ENCODE measurements at regions not wholly inside any gene's neighbourhood (a gene's known extent, or its start where the extent isn't known, plus 50 kb on each side); places are given as distances from the start of the nearest gene placed in this dataset.

DNA sequence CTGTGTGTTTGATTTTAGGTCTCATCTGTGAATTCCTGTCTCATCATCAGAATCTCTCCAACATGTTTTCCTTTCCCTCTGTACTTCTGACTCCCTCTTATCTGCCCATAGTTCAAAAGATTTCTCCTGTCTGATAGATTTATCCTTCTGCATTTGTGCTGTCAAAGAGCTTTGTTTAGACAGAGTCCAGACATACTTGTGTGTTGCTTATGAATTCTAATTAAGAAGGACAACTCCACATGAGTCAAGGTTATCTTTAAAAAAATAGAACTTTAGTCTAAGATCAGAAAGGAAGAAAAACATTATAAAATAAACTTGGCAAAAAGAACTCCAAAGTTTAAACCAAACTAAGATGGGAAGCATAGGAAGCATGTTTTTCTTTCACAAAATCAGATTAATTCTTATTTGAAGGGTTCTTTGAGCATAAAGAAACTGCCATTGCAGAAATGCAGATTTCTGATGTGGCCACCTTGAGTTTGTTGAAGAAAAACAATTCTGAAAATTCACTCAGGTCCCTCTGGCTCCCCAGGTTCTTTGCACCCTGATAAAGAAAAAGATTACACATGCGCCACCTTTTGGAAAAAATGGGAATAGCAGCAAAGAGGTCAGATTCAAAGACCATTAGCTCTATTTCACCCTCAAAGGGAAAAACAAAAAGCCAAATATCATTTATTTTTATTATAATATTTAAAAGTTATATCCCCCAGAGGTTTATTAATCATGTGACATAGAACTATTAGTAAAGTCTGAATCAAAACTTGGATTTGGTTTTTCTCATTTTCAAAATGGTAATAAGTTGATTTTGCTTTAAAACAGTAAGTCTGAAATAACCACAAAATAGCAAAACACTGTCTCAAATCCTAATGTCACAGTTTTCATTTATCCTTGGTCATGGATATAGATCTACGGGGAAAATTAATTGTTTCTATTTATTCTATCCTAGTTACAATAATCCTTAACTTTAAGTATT lies 143.7 kb upstream of the DCN start:
- no peak for DNase-seq (ENCODE audit: low read depth, low spot score)
- no peak overlapping the region for H3K27ac ChIP-seq

GRCh38 chr12:91320999-91321398 lies 138.4 kb upstream of the DCN start:
- H3K27ac ChIP-seq: no peak overlapping the region
- DNase-seq (ENCODE audit: low read depth, low spot score): no peak

- no peak for DNase-seq (ENCODE audit: low read depth, low spot score)
- H3K27ac ChIP-seq: no peak overlapping the region
These were observed 136.6 kb upstream of the DCN start for GRCh38 chr12:91319071-91319760.

GRCh38 chr12:91317306-91317705 lies 134.7 kb upstream of the DCN start:
- no peak overlapping the region for H3K27ac ChIP-seq
- DNase-seq (ENCODE audit: low read depth, low spot score): no peak

GRCh38 chr12:91316907-91317269 lies 134.3 kb upstream of the DCN start:
- no peak overlapping the region for H3K27ac ChIP-seq
- DNase-seq (ENCODE audit: low read depth, low spot score): no peak

DNA sequence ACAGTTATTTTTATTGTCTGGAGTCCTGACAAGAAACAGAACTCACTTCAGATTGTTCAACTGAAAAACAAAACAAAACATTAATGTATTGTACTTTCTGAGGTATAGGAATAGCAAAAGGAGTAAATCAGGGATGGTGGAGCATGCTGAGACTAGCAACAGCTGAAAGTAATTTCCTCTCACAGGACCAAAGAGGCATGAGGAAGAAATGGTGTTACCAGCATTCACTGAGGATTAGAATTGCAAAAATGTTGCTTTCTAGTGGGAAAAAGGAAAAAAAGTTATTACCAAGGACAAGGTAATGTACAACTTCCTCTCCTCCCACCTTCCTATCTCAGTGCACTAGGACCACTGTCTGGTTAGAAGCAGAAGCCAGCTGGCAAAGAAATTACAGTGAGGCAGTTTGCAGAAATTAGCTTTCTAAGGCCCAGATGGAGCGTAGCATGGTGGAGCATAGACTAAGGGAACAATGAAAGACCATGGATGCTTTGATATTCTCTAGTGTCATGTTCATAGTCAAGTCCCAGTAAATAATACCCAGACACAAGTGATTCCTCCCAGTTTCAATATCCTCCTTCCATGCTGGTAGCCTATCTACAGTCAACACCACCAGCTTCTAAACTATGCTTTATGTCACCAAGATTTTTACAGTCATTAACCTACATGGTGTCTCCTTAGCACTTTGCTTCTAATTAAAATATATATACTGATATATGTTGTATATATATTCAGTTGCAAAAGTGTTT lies 133.7 kb upstream of the DCN start:
- DNase-seq (ENCODE audit: low read depth, low spot score): no peak
- no peak overlapping the region for H3K27ac ChIP-seq

DNA sequence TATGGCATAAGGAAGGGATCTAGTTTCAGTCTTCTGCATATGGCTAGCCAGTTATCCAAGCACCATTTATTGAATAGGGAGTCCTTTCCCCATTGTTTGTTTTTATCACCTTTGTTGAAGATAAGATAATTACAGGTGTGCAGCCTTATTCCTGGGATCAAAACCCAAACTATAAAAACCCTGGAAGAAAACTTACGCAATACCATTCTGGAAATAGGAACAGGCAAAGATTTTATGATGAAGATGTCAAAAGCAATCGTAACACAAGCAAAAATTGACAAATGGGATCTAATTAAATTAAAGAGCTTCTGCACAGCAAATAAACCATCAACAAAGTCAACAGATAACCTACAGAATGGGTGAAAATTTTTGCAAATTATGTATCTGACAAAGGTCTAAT lies 128.5 kb upstream of the DCN start:
- no peak overlapping the region for H3K27ac ChIP-seq
- no peak for DNase-seq (ENCODE audit: low read depth, low spot score)

DNA sequence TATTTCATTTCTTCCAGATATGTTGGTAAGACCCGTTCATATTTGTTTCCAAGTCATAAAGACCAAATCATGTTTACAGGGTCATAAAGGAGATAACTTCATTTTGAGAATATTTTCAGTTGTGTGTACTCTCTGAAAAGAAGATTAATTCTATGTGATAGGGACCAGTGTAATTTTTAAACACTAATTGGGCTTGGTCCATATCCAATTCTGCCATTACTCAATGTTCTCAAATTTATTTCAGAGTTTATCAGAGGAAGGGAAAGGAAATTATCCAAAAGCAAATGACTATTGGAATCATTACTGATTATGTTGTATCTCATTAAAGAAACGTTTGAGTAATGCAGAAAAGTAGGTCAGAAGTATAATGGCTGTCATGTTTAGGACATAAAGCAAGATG lies 126.8 kb upstream of the DCN start:
- no peak for DNase-seq (ENCODE audit: low read depth, low spot score)
- no peak overlapping the region for H3K27ac ChIP-seq

- H3K27ac ChIP-seq: no peak overlapping the region
These were observed 125.5 kb upstream of the DCN start for GRCh38 chr12:91307957-91308670.

DNA sequence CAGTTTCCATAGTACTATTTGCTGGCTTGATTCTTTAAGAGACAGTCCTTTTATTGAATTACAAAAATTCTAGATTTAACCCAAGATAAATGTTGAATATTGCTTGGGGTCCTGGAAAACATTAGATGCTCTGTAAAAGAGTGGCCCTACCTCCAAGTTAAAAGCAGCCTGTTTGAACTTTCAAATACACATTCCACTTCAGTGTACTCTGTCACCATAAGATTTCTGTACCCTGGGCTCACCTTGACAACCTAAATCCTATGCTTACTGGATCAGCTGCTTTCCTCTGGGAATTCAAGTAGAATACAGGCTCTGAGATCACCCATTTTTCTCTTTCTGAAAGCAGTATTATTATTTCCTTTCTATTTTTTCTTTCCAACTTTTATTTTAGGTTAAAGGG lies 107.7 kb upstream of the DCN start:
- no peak for DNase-seq (ENCODE audit: low read depth, low spot score)
- no peak overlapping the region for H3K27ac ChIP-seq

More at GRCh38 chr12:91307957-91308670, 125.5 kb upstream of the DCN start:
- DNase-seq (ENCODE audit: low read depth, low spot score): no peak

- H3K27ac ChIP-seq: no peak overlapping the region
- DNase-seq (ENCODE audit: low read depth, low spot score): no peak
These were observed 107.3 kb upstream of the DCN start for GRCh38 chr12:91289906-91290305.

DNA sequence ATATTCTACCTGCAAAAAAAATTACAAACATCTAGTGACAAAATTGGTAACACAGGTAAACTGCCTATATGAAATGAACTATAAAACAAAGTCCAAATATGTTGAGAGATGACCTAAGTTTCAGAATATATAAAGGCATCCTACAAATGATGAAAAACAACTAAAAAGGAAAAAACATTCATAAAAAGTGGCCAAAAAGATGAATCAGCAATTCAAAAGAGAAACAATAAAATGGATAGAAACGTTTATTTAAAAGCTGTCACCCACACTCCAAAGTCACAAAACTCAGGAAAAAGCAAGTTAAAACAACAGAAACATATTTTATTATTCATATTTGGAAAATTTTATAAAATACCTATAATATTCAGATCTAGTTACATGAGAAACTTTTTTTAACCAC lies 106.5 kb upstream of the DCN start:
- no peak for DNase-seq (ENCODE audit: low read depth, low spot score)
- H3K27ac ChIP-seq: no peak overlapping the region

DNA sequence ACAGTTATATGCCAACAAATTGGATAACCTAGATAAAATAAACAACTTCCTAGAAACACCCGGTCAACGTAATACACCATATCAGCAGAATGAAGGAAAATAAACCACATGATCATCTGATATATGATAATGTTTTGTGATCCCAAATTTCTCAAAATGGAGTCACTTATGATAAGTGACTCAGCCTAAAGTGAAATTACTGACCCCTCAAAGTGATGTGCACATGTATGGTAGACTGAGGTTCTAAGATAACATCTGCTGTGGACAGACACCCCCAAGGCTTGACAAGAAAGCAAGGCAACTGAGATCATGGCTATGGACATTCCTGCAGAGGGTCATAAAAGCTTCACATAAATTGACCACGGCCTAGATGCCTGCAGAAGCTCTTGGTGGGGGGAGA lies 105.1 kb upstream of the DCN start:
- no peak overlapping the region for H3K27ac ChIP-seq
- DNase-seq (ENCODE audit: low read depth, low spot score): no peak

GRCh38 chr12:91278126-91278525 lies 95.5 kb upstream of the DCN start:
- no peak for DNase-seq (ENCODE audit: low read depth, low spot score)
- no peak overlapping the region for H3K27ac ChIP-seq

DNA sequence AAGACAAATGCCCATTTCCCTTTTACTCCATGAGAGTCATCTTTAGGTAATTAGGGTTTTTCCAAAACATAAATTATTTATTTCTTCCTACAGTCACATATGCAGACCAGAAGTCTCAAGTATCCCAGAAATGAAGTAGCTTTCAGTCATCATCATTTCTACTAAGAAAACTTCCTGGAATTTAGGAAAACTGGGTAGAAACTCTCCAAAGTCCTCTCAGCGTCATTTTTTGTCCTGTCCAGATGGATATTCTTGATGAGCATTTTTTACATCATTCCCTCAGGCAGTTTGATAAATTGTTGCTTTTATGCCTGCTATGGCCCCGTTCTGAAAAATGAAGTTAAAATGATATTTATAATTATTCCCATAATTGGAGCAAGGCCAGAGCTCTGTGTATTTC lies 93.9 kb upstream of the DCN start:
- DNase-seq (ENCODE audit: low read depth, low spot score): no peak
- no peak overlapping the region for H3K27ac ChIP-seq

- DNase-seq (ENCODE audit: low read depth, low spot score): no peak
- H3K27ac ChIP-seq: no peak overlapping the region
These were observed 92.7 kb upstream of the DCN start for GRCh38 chr12:91275321-91275720.

DNA sequence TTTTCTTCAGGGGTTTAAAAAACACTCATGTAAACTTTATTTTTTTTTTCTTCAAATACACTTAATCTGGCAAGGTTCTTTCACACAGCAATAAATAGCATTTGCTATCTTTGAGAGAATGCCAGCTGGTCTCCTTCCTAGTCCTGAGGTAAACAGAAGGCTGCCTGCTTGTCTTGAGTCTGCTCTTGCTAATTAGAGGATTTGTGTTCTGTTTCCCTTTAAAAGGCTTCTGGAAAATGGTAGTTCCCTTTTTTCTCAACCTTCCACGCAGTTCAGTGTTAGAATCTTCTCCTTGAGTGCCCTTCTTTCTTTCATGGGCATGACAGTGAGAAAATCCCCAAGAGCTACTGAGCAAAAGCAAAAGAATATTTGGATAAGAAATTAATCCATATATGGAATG lies 92.3 kb upstream of the DCN start:
- no peak for DNase-seq (ENCODE audit: low read depth, low spot score)
- H3K27ac ChIP-seq: no peak overlapping the region

- DNase-seq (ENCODE audit: low read depth, low spot score): no peak
These were observed 90.9 kb upstream of the DCN start for GRCh38 chr12:91273560-91273959.

GRCh38 chr12:91272461-91273063 lies 89.9 kb upstream of the DCN start:
- DNase-seq (ENCODE audit: low read depth, low spot score): no peak
- no peak overlapping the region for H3K27ac ChIP-seq

More at GRCh38 chr12:91273560-91273959, 90.9 kb upstream of the DCN start:
- no peak overlapping the region for H3K27ac ChIP-seq

DNA sequence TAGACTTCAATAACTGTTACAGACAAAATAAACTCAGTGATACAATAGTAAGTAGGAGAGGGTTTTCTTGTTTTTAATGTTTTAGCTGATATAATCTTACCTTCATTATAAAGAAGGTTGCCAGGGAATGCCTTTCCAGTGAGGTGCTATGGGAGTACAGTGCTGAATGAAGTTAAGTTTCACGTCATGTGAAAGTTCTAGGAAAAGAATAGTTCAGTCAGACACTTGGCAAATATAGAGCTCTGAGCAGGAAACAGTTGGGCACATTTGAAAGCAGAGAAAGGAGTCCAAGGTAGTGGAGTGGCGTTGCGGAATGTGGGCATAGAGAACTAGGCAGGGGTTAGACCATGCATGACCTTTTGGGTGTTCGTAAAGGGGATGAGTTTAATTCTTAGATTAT lies 88.6 kb upstream of the DCN start:
- no peak overlapping the region for H3K27ac ChIP-seq
- no peak for DNase-seq (ENCODE audit: low read depth, low spot score)
